ENCODE measurements at regions not wholly inside any gene's neighbourhood (a gene's known extent, or its start where the extent isn't known, plus 50 kb on each side); places are given as distances from the start of the nearest gene placed in this dataset.

GRCh38 chr9:12903316-12903715 is 128.5 kb downstream of the LURAP1L start:
- TF ChIP-seq POLR2A (IDR thresholded peaks at IDR 0.05), result no peak
- TF ChIP-seq, protein P1, sequence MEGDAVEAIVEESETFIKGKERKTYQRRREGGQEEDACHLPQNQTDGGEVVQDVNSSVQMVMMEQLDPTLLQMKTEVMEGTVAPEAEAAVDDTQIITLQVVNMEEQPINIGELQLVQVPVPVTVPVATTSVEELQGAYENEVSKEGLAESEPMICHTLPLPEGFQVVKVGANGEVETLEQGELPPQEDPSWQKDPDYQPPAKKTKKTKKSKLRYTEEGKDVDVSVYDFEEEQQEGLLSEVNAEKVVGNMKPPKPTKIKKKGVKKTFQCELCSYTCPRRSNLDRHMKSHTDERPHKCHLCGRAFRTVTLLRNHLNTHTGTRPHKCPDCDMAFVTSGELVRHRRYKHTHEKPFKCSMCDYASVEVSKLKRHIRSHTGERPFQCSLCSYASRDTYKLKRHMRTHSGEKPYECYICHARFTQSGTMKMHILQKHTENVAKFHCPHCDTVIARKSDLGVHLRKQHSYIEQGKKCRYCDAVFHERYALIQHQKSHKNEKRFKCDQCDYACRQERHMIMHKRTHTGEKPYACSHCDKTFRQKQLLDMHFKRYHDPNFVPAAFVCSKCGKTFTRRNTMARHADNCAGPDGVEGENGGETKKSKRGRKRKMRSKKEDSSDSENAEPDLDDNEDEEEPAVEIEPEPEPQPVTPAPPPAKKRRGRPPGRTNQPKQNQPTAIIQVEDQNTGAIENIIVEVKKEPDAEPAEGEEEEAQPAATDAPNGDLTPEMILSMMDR (IDR thresholded peaks at IDR 0.05), result no peak

Measured in thyroid gland (tissue), 4 donors.